Heart right ventricle (tissue), 16 donors: ENCODE measurements at regions not wholly inside any gene's neighbourhood (a gene's known extent, or its start where the extent isn't known, plus 50 kb on each side); places are given as distances from the start of the nearest gene placed in this dataset.

ENCODE experiments used
- ATAC-seq, 8 donors: fragments of 200-7000 bp; cut with Tn5 transposase; one replicate each; pipeline ENCODE4 v1.9.1; 2020; ENCODE audit warnings: mild to moderate bottlenecking in 8 of 8, moderate library complexity in 8 of 8, moderate number of reproducible peaks in 1 of 8
- DNase-seq, 2 donors: peaks; one replicate each; pipeline ENCODE4 v3.0.0-alpha.2; 2020
- H3K27ac ChIP-seq, 10 donors: fragments of 200-600 bp; sonication (generic) in 2 of 10; one replicate each; pipeline versions ENCODE4 v1.5.0 to v1.8.0; 2020 to 2022; ENCODE audit warnings: mild to moderate bottlenecking in 3 of 10
- H3K27me3 ChIP-seq, 7 donors: fragments of 200-600 bp; one replicate each; pipeline ENCODE4 v1.8.0; 2021 to 2022; ENCODE audit warnings: mild to moderate bottlenecking in 2 of 7
- H3K36me3 ChIP-seq, 9 donors: fragments of 200-600 bp; sonication (generic) in 1 of 9; one replicate each; pipeline versions ENCODE4 v1.5.0 to v1.8.0; 2020 to 2022; ENCODE audit warnings: mild to moderate bottlenecking in 2 of 9
- H3K4me1 ChIP-seq, 9 donors: fragments of 200-600 bp; sonication (generic) in 1 of 9; one replicate each; pipeline versions ENCODE4 v1.5.0 to v1.8.0; 2020 to 2022; ENCODE audit warnings: mild to moderate bottlenecking in 4 of 9
- H3K4me3 ChIP-seq, 10 donors: fragments of 200-600 bp; sonication (generic) in 2 of 10; one replicate each; pipeline versions ENCODE4 v1.5.0 to v1.8.0; 2020 to 2022; ENCODE audit warnings: mild to moderate bottlenecking in 7 of 10, moderate library complexity in 2 of 10
- H3K9me3 ChIP-seq, 11 donors: fragments of 200-600 bp in 10 of 11; sonication (generic) in 2 of 11; one replicate each; pipeline versions ENCODE4 v1.5.0 to v1.8.0; 2013 to 2022; ENCODE audit warnings: mild to moderate bottlenecking in 2 of 11, control low read depth in 1 of 11, moderate library complexity in 1 of 11
- WGBS, 2 donors: extraction: QIAGEN DNeasy Blood & Tissue Kit; methylation state at CpG; one replicate each; pipeline ENCODE4 v1.1.7; 2013; ENCODE audit warnings: inconsistent platforms in 1 of 2; 5-methylcytosine and 5-hydroxymethylcytosine counted together
- intact Hi-C, 10 donors: fragments of 100-400 bp; cut with DNase I; formaldehyde crosslinking; loops; one replicate each; pipeline versions ENCODE4 v1.11.1 to v1.14.2; 2022
- TF ChIP-seq, protein P1 (sequence below), 9 donors: fragments of 200-600 bp; sonication (generic) in 2 of 9; IDR thresholded peaks; one replicate each; pipeline versions ENCODE4 v1.5.0 to v1.8.0; 2021 to 2022; ENCODE audit warnings: antibody characterized with exemption in 9 of 9, mild to moderate bottlenecking in 5 of 9, moderate library complexity in 1 of 9
- donor health status: Arrhythmogenic right ventricular cardiomyopathy.
- donor health status: ischemic (EF 13 %, LVEDD 7.1; RV severe dilation, severe dysfunction).
- donor health status: healthy with polysubstance abuse.
- donor health status: DM: no; HTN: yes; CAD: no.
- donor health status: DM: no; HTN: no; CAD: no.
- donor health status: ischemic (EF 25% LVEDD 6.9; RV normal size, moderate dysfunction).
- donor health status: ischemic (EF 25% LVEDD 5.7; RV mildly dilated, moderate dysfunction).
- donor health status: healthy.
- donor health status: DM: yes; HTN: yes; CAD: no.
- donor health status: Ischemic cardiomyopathy.
- donor health status: ischemic (EF 35%, LVEDD 5.7; RV mildly dilated, moderate dysfunction).
- donor health status: nonischemic (EF 11% LVEDD 7.7; RV severe dilation, severe dysfunction).
- donor health status: DM: yes; HTN: yes; CAD: no.
- donor health status: PGD.
- donor health status: ischemic (EF 29% LVEDD 5.4; RV normal size, mild dysfunction).
- donor health status: nonischemic (EF 23%, LVEDD 6.1; RV moderate dilation, normal function).

DNA sequence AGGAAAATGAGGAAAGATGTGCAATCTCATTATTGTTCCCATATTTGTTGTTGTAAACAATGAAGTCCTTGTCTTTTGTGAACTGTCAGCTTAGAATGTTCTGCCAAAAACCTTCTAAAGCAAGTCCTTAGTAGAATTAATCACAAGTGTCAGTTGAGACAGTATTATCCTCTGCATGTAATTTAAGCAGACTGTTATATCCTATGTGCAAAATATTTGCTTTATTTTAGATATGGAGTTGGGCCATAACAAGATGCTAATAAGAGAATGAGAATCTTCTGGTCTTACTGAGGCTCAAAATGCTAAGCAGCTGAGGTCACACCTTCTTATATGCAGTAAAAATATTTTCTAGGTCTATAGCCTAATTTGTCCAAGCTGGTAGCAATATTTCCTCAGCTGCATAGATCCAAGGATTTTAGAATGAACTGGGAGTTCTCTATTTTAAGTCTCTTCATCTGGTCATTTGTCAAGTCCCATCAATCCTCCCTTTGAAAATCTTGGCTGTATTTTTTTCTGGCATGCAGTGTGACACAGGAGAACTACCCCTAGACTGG is 222.3 kb upstream of the NAV3 start:
- peaks cover 0 to 9% (median 0%) of the 10 kb centered on the region in 9 donors for H3K4me1 ChIP-seq
- TF ChIP-seq, protein P1, sequence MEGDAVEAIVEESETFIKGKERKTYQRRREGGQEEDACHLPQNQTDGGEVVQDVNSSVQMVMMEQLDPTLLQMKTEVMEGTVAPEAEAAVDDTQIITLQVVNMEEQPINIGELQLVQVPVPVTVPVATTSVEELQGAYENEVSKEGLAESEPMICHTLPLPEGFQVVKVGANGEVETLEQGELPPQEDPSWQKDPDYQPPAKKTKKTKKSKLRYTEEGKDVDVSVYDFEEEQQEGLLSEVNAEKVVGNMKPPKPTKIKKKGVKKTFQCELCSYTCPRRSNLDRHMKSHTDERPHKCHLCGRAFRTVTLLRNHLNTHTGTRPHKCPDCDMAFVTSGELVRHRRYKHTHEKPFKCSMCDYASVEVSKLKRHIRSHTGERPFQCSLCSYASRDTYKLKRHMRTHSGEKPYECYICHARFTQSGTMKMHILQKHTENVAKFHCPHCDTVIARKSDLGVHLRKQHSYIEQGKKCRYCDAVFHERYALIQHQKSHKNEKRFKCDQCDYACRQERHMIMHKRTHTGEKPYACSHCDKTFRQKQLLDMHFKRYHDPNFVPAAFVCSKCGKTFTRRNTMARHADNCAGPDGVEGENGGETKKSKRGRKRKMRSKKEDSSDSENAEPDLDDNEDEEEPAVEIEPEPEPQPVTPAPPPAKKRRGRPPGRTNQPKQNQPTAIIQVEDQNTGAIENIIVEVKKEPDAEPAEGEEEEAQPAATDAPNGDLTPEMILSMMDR (IDR thresholded peaks at IDR 0.05) = no peak
- intact Hi-C loops = no loop called here
- H3K4me3 ChIP-seq = no peak overlapping the region
- H3K9me3 ChIP-seq = no peaks in the 10 kb centered on the region
- H3K27ac ChIP-seq = no peak overlapping the region
- H3K36me3 ChIP-seq = no peaks in the 10 kb centered on the region
- ATAC-seq (no peak), DNase-seq (no peak)
- no peaks in the 10 kb centered on the region for H3K27me3 ChIP-seq

DNA sequence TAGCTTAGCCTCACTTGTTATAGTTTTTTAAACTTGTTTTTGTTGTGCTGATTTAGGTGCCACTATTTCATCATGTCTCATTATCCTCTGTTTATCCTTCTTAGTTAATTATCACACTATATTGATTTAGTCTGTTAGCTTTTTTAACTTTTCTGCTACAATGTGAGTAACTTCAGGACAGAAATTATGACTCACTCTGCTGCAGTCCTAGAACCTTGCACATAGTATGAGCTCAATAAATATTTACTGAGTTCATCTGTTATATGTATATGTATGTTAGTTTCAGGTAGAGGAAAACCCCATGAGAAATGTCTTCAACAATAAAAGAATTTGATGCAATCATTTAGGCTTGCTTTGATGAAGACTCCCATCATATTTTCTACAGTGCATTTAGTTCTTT is 224.3 kb upstream of the NAV3 start:
- Histone ChIP-seq H3K4me3 (no peak overlapping the region), H3K36me3 (no peaks in the 10 kb centered on the region), H3K27ac (no peak overlapping the region), H3K27me3 (no peaks in the 10 kb centered on the region), H3K9me3 (no peaks in the 10 kb centered on the region), H3K4me1 (peaks cover 0 to 9% (median 0%) of the 10 kb centered on the region in 9 donors)
- TF ChIP-seq, protein P1 (IDR thresholded peaks at IDR 0.05) = no peak
- intact Hi-C loops = no loop called here
- DNase-seq = no peak
- ATAC-seq = no peak

DNA sequence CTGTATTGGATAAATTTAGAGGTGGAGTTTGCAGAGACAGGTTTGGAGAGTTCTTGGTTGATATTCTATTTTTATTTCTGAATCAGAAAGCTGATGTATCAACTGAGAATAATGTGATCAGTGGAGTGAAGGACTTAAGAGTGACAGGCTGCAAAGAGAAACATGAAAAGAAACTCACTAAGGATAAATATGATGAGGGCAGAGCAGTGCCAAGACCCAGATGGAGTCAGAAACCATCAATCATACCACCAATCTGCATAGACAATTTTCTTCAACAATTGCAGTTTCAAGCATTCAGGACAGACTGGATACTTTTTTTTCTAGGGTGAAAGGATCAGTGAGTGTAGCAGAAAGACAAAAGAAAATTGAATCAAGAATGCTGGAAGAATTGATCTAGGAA is 226.7 kb upstream of the NAV3 start:
- H3K27me3 ChIP-seq = no peaks in the 10 kb centered on the region
- no peak overlapping the region for H3K4me3 ChIP-seq
- intact Hi-C loops = no loop called here
- ATAC-seq (no peak), DNase-seq (no peak)
- TF ChIP-seq, protein P1 (IDR thresholded peaks at IDR 0.05) = no peak
- H3K9me3 ChIP-seq = no peaks in the 10 kb centered on the region
- H3K27ac ChIP-seq = no peak overlapping the region
- H3K4me1 ChIP-seq = peaks cover 0 to 7% (median 0%) of the 10 kb centered on the region in 9 donors
- no peaks in the 10 kb centered on the region for H3K36me3 ChIP-seq

DNA sequence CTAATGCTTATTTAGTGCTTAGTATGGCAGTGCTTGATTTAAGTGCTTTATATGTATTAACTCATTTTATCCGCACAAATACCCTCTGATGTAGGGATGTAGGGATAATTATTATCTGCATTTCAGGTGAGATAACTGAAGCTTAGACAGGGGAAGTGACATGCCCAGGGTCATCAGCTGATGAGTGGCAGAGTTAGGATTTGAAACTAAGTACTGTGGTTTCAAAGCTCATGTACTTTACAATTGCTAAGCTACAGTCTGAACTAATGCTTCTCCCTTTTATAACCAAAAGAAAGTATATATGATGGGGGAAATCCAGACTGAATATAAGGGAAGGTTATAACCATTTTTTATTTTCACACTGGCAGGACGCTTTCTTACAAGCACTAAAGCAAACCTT is 229.6 kb upstream of the NAV3 start:
- 94 to 98% methylated on average over 2 of the region's 2 CpGs for WGBS, 2 donors
- ATAC-seq (no peak), DNase-seq (no peak)
- H3K27me3 ChIP-seq = no peaks in the 10 kb centered on the region
- H3K36me3 ChIP-seq = no peaks in the 10 kb centered on the region
- no peak overlapping the region for H3K4me3 ChIP-seq
- no peaks in the 10 kb centered on the region for H3K4me1 ChIP-seq
- TF ChIP-seq, protein P1 (IDR thresholded peaks at IDR 0.05) = no peak
- H3K9me3 ChIP-seq = no peaks in the 10 kb centered on the region
- intact Hi-C loops = no loop called here
- H3K27ac ChIP-seq = no peak overlapping the region

DNA sequence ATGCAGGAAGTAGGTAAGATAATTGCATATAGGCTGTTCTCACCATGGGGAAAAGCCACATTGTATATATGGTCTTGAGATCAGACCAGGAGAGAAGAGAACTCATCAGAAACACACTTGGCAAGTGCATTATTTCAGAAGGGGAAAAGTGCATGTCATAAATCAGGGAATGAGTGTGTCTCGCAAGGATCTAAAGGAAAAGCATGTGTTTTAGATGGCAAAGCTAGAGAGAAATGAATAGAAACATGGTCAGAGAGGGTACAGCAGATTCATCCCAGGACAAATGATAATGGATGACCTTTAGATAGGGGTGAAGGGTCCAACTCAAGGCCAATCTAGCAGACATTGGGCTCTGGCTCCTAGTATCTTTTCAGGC is 230.2 kb upstream of the NAV3 start:
- no peaks in the 10 kb centered on the region for H3K27me3 ChIP-seq
- intact Hi-C loops = no loop called here
- H3K4me3 ChIP-seq = no peak overlapping the region
- no peaks in the 10 kb centered on the region for H3K4me1 ChIP-seq
- no peaks in the 10 kb centered on the region for H3K9me3 ChIP-seq
- no peak for DNase-seq
- no peaks in the 10 kb centered on the region for H3K36me3 ChIP-seq
- WGBS, 2 donors = 90 to 96% methylated on average over 1 of the region's 1 CpG
- TF ChIP-seq, protein P1 (IDR thresholded peaks at IDR 0.05) = no peak
- no peak for ATAC-seq
- no peak overlapping the region for H3K27ac ChIP-seq
